H9 (cell line): ENCODE measurements at regions not wholly inside any gene's neighbourhood (a gene's known extent, or its start where the extent isn't known, plus 50 kb on each side); places are given as distances from the start of the nearest gene placed in this dataset.
A peak's percentile ranks its signal among the peaks of the same experiment; 100 is the strongest.

Experiments used
- DNase-seq: peaks from one replicate; pipeline ENCODE4 v3.0.0-alpha.2; 2017
- H2AFZ ChIP-seq: one replicate; pipeline ENCODE4 v1.6.1; 2013; ENCODE audit warnings: mild to moderate bottlenecking, low read length, control low read depth, moderate library complexity
- H2AK5ac ChIP-seq: 2 replicates; pipeline ENCODE4 v1.6.1; 2013; ENCODE audit warnings: low read length, control low read depth, mixed read lengths; ENCODE audit not compliant: insufficient read length
- H2BK120ac ChIP-seq: one replicate; pipeline ENCODE4 v1.6.1; 2013; ENCODE audit warnings: low read depth, mild to moderate bottlenecking, low read length, control low read depth, inconsistent platforms; ENCODE audit not compliant: poor library complexity, severe bottlenecking
- H2BK12ac ChIP-seq: 2 replicates; pipeline ENCODE4 v1.6.1; 2013; ENCODE audit warnings: low read length, control low read depth, mixed read lengths, low read depth; ENCODE audit not compliant: insufficient read length
- H2BK15ac ChIP-seq: 2 replicates; pipeline ENCODE4 v1.6.1; 2013; ENCODE audit warnings: low read depth, low read length, control low read depth
- H2BK20ac ChIP-seq: one replicate; pipeline ENCODE4 v1.6.1; 2013; ENCODE audit warnings: low read depth, mild to moderate bottlenecking, low read length, control low read depth, inconsistent platforms; ENCODE audit not compliant: poor library complexity, severe bottlenecking
- H2BK5ac ChIP-seq: 2 replicates; pipeline ENCODE4 v1.6.1; 2013; ENCODE audit warnings: low read length, control low read depth, mixed read lengths; ENCODE audit not compliant: insufficient read length
- H3K14ac ChIP-seq: 2 replicates; pipeline ENCODE4 v1.6.1; 2013; ENCODE audit warnings: low read length, control low read depth; ENCODE audit not compliant: insufficient read depth
- H3K18ac ChIP-seq: 2 replicates; pipeline ENCODE4 v1.6.1; 2013; ENCODE audit warnings: low read depth, mild to moderate bottlenecking, mixed read lengths, low read length, control low read depth; ENCODE audit not compliant: insufficient read length
- H3K23ac ChIP-seq: 2 replicates; pipeline ENCODE4 v1.6.1; 2013; ENCODE audit warnings: low read length, control low read depth, mixed read lengths, low read depth; ENCODE audit not compliant: insufficient read length
- H3K23me2 ChIP-seq: 2 replicates; pipeline ENCODE4 v1.6.1; 2013; ENCODE audit warnings: low read depth, mild to moderate bottlenecking, mixed read lengths, low read length, control low read depth; ENCODE audit not compliant: insufficient read length, poor library complexity, severe bottlenecking
- H3K27ac ChIP-seq: 2 replicates; pipeline ENCODE4 v1.5.1; 2013; ENCODE audit warnings: low read length, control low read depth, mixed read lengths, low read depth; ENCODE audit not compliant: insufficient read length
- H3K27me3 ChIP-seq: 2 replicates; pipeline ENCODE4 v1.6.1; 2013; ENCODE audit warnings: low read length, control low read depth, inconsistent platforms; ENCODE audit not compliant: insufficient read depth
- H3K4ac ChIP-seq: 2 replicates; pipeline ENCODE4 v1.6.1; 2013; ENCODE audit warnings: low read depth, mild to moderate bottlenecking, control low read depth, inconsistent platforms, low read length, moderate library complexity
- H3K4me1 ChIP-seq: 2 replicates; pipeline ENCODE4 v1.6.1; 2013; ENCODE audit warnings: low read length, control low read depth, inconsistent platforms; ENCODE audit not compliant: insufficient read depth
- H3K4me2 ChIP-seq: 2 replicates; pipeline ENCODE4 v1.6.1; 2013; ENCODE audit warnings: low read length, control low read depth, mixed read lengths; ENCODE audit not compliant: insufficient read length, insufficient read depth
- H3K56ac ChIP-seq: 2 replicates; pipeline ENCODE4 v1.6.1; 2013; ENCODE audit warnings: low read depth, mild to moderate bottlenecking, mixed read lengths, low read length, control low read depth; ENCODE audit not compliant: insufficient read length
- H3K79me1 ChIP-seq: 2 replicates; pipeline ENCODE4 v1.6.1; 2013; ENCODE audit warnings: low read depth, mild to moderate bottlenecking, moderate library complexity, low read length, control low read depth, inconsistent platforms; ENCODE audit not compliant: insufficient read depth, poor library complexity, severe bottlenecking
- H3K79me2 ChIP-seq: 2 replicates; pipeline ENCODE4 v1.6.1; 2013; ENCODE audit warnings: low read length, control low read depth, inconsistent platforms; ENCODE audit not compliant: insufficient read depth
- H3K9ac ChIP-seq: 2 replicates; pipeline ENCODE4 v1.6.1; 2013; ENCODE audit warnings: low read length, control low read depth, mixed read lengths; ENCODE audit not compliant: insufficient read length; ENCODE audit errors: extremely low read depth
- H3K9me3 ChIP-seq: one replicate; pipeline ENCODE4 v1.6.1; 2013; ENCODE audit warnings: low read depth, low read length, inconsistent platforms; ENCODE audit not compliant: control insufficient read depth
- H3T11ph ChIP-seq: one replicate; pipeline ENCODE4 v1.6.1; 2013; ENCODE audit warnings: mild to moderate bottlenecking, low read length, control low read depth, inconsistent platforms
- H4K20me1 ChIP-seq: one replicate; pipeline ENCODE4 v1.6.1; 2013; ENCODE audit not compliant: control insufficient read depth, insufficient read length, insufficient read depth
- H4K5ac ChIP-seq: 2 replicates; pipeline ENCODE4 v1.6.1; 2013; ENCODE audit warnings: low read depth, mild to moderate bottlenecking, mixed read lengths, low read length, control low read depth; ENCODE audit not compliant: insufficient read length
- H4K8ac ChIP-seq: replicated peaks from 2 replicates; pipeline ENCODE4 v1.6.1; 2013; ENCODE audit warnings: low read length, control low read depth, mixed read lengths, low read depth; ENCODE audit not compliant: insufficient read length
- H4K91ac ChIP-seq: 2 replicates; pipeline ENCODE4 v1.6.1; 2013; ENCODE audit warnings: low read depth, mild to moderate bottlenecking, moderate library complexity, mixed read lengths, low read length, control low read depth; ENCODE audit not compliant: insufficient read length
- H3K27ac Mint-ChIP-seq, 3 experiments: 2 replicates in 2 of 3; 3 replicates in 1 of 3; pipeline ENCODE4 v1.8.0; 2020 to 2021; ENCODE audit warnings: mixed read lengths in 3 of 3, mild to moderate bottlenecking in 1 of 3, moderate library complexity in 1 of 3
- H3K27me3 Mint-ChIP-seq: 2 replicates; pipeline ENCODE4 v1.8.0; 2021; ENCODE audit warnings: low read depth, mild to moderate bottlenecking, moderate library complexity, mixed read lengths
- H3K36me3 Mint-ChIP-seq, 3 experiments: 2 replicates in 2 of 3; 3 replicates in 1 of 3; pipeline ENCODE4 v1.8.0; 2020 to 2021; ENCODE audit warnings: low read depth in 3 of 3, mixed read lengths in 3 of 3; ENCODE audit not compliant: insufficient read depth in 1 of 3
- H3K4me1 Mint-ChIP-seq, 2 experiments: 2 replicates each; pipeline ENCODE4 v1.8.0; 2020; ENCODE audit warnings: mixed read lengths in 2 of 2
- H3K4me3 Mint-ChIP-seq, 2 experiments: 2 replicates in 1 of 2; 3 replicates in 1 of 2; pipeline ENCODE4 v1.8.0; 2020 to 2021; ENCODE audit warnings: mild to moderate bottlenecking in 2 of 2, mixed read lengths in 2 of 2, moderate library complexity in 1 of 2
- H3K9me3 Mint-ChIP-seq, 2 experiments: 2 replicates in 1 of 2; 3 replicates in 1 of 2; pipeline ENCODE4 v1.8.0; 2020; ENCODE audit warnings: mild to moderate bottlenecking in 2 of 2, mixed read lengths in 2 of 2, moderate library complexity in 1 of 2
- CTCF ChIP-seq: fragments of 200-600 bp; sonication (generic); conservative IDR thresholded peaks from 3 replicates; pipeline ENCODE4 v1.8.0; 2021; ENCODE audit warnings: antibody characterized with exemption, mild to moderate bottlenecking
- WGBS: extraction: QIAGEN DNeasy Blood & Tissue Kit; methylation state at CpG from one replicate; pipeline ENCODE4 v1.1.7; 2013; ENCODE audit warnings: missing lambda C conversion rate, low lambda C conversion rate, mixed read lengths; ENCODE audit not compliant: insufficient read length; ENCODE audit errors: extremely low coverage; 5-methylcytosine and 5-hydroxymethylcytosine counted together

GRCh38 chr3:168371846-168372245 is 276.1 kb upstream of the GOLIM4 start:
- Histone ChIP-seq H3K4ac (no peak overlapping the region), H3K23ac (no peak overlapping the region), H4K5ac (no peak overlapping the region), H2AFZ (no peak overlapping the region), H2BK20ac (no peak overlapping the region), H3K27me3 (no peaks in the 10 kb centered on the region), H3K14ac (no peak overlapping the region), H2AK5ac (no peak overlapping the region), H4K8ac (no peak overlapping the region), H3T11ph (no peak overlapping the region), H2BK5ac (no peak overlapping the region), H3K27ac (no peak overlapping the region), H2BK120ac (no peak overlapping the region), H3K23me2 (no peaks in the 10 kb centered on the region), H4K20me1 (no peaks in the 10 kb centered on the region), H3K79me1 (no peaks in the 10 kb centered on the region), H3K4me1 (no peaks in the 10 kb centered on the region), H3K9ac (no peak overlapping the region), H2BK15ac (no peak overlapping the region), H4K91ac (no peak overlapping the region), H3K4me2 (no peak overlapping the region), H3K56ac (no peak overlapping the region), H3K79me2 (no peaks in the 10 kb centered on the region), H3K18ac (no peak overlapping the region), H3K9me3 (no peaks in the 10 kb centered on the region), H2BK12ac (no peak overlapping the region)
- Mint-ChIP-seq H3K27me3 (no peaks in the 10 kb centered on the region), H3K9me3 (no peaks in the 10 kb centered on the region), H3K27ac (peak overlapping the region in 1 of 3 experiments; percentile 50; a peak in 1 of 7 replicates), H3K4me3 (no peak overlapping the region), H3K36me3 (no peaks in the 10 kb centered on the region), H3K4me1 (peaks cover 3% of the 10 kb centered on the region in 2 experiments; a peak in 2 of 4 replicates)
- TF ChIP-seq CTCF = no peak
- DNase-seq = no peak
- WGBS = no CpG with 5 or more reads among the region's 3 CpGs
